ENCODE measurements at regions not wholly inside any gene's neighbourhood (a gene's known extent, or its start where the extent isn't known, plus 50 kb on each side); places are given as distances from the start of the nearest gene placed in this dataset.

DNA sequence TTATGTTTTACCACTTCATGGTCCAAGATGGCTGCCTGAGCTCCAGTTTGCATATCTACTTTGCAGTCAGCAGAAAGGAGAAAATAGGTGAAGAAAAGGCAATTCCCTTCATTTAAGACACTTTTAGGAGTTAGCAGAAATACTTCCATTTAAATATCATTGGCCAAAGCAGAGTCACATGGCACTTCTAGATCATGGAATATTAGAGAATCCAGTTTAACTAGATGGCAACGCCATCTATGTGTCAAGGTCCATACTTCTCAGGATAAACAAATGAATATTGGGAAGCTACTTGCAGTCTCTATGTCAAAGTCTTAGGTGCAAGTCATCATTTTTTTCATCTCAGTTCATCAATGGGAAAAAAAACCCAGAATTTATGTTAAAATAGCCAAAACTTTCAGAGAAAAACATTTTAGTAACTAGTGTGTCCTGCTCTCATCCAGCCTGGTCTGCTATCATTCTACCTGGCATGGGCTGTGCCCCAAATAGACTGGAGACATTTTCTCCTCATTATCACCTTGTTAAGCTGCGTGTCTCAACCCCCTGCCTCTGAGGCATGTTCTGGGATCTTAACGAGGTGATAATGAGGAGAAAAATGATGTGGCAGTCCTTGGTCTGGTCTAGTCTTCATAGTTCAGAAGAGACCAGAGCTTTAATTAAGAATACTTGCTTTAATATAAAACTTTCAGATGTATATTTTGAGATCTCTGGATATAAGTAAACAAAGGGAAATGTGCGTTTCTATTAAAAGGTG is 227.3 kb downstream of the TBX18 start:
- POLR2A ChIA-PET, result no interaction called here
- Histone ChIP-seq H3K27me3 (ENCODE audit: control insufficient read depth in 1 of 2, insufficient read depth in 2 of 2, low read length in 2 of 2) (no peaks in the 10 kb centered on the region), H3K4me1 (ENCODE audit: insufficient read depth, low read length) (no peaks in the 10 kb centered on the region), H3K36me3 (ENCODE audit: insufficient read depth, low read length) (no peaks in the 10 kb centered on the region), H3K27ac (ENCODE audit: low read depth in 1 of 2, low read length in 2 of 2) (no peak overlapping the region), H3K9me3 (ENCODE audit: control insufficient read depth in 1 of 2, insufficient read depth in 1 of 2, low read length in 2 of 2) (peaks cover 0 to 12% of the 10 kb centered on the region in 2 experiments), H3K4me3 (ENCODE audit: low read length) (no peak overlapping the region)
- intact Hi-C loops (cut with DNase I, micrococcal nuclease), result no loop called here
- no peak overlapping the region for H3K27ac Mint-ChIP-seq
- CTCF ChIA-PET, result no interaction called here
- no peaks in the 10 kb centered on the region for H3K36me3 Mint-ChIP-seq (ENCODE audit: low read depth)
- ATAC-seq (ENCODE audit: poor library complexity) (no peak), DNase-seq (no peak)
- TF ChIP-seq, protein P1, sequence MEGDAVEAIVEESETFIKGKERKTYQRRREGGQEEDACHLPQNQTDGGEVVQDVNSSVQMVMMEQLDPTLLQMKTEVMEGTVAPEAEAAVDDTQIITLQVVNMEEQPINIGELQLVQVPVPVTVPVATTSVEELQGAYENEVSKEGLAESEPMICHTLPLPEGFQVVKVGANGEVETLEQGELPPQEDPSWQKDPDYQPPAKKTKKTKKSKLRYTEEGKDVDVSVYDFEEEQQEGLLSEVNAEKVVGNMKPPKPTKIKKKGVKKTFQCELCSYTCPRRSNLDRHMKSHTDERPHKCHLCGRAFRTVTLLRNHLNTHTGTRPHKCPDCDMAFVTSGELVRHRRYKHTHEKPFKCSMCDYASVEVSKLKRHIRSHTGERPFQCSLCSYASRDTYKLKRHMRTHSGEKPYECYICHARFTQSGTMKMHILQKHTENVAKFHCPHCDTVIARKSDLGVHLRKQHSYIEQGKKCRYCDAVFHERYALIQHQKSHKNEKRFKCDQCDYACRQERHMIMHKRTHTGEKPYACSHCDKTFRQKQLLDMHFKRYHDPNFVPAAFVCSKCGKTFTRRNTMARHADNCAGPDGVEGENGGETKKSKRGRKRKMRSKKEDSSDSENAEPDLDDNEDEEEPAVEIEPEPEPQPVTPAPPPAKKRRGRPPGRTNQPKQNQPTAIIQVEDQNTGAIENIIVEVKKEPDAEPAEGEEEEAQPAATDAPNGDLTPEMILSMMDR (IDR thresholded peaks at IDR 0.05), result no peak
- no peak overlapping the region for H3K4me3 Mint-ChIP-seq
- no peaks in the 10 kb centered on the region for H3K4me1 Mint-ChIP-seq (ENCODE audit: low read depth)
- H3K9me3 Mint-ChIP-seq, result peaks cover 2% of the 10 kb centered on the region
- H3K27me3 Mint-ChIP-seq, result no peaks in the 10 kb centered on the region

DNA sequence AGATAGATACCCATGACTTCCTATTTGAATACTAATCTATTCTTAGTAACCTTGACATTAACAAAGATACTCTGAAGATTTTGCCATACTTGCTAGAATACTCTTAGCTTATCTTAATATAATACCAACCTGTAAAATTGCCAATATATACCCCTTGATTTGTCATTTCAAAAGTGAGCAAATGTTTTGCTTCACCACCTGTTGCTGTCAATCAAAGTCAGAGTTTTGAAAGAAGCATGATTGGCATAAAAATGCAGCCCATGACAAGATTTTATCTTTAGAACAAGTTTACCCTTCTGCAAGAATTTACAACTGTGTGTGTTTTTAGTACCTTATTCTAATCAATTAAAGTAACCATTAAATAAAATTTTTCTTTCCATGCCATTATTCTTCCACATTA is 236.2 kb downstream of the TBX18 start:
- H3K27ac Mint-ChIP-seq, result no peak overlapping the region
- POLR2A ChIA-PET, result no interaction called here
- intact Hi-C loops (cut with DNase I, micrococcal nuclease), result no loop called here
- no peak for DNase-seq
- H3K27me3 Mint-ChIP-seq, result peaks cover 5% of the 10 kb centered on the region
- H3K27ac ChIP-seq (ENCODE audit: low read depth in 1 of 2, low read length in 2 of 2), result no peak overlapping the region
- H3K4me1 ChIP-seq (ENCODE audit: insufficient read depth, low read length), result no peaks in the 10 kb centered on the region
- no peak overlapping the region for H3K4me3 ChIP-seq (ENCODE audit: low read length)
- no peaks in the 10 kb centered on the region for H3K36me3 Mint-ChIP-seq (ENCODE audit: low read depth)
- ATAC-seq (ENCODE audit: poor library complexity), result no peak
- TF ChIP-seq, protein P1 (IDR thresholded peaks at IDR 0.05), result no peak
- H3K4me3 Mint-ChIP-seq, result no peak overlapping the region
- H3K9me3 ChIP-seq (ENCODE audit: control insufficient read depth in 1 of 2, insufficient read depth in 1 of 2, low read length in 2 of 2), result no peaks in the 10 kb centered on the region
- CTCF ChIA-PET, result no interaction called here
- H3K27me3 ChIP-seq (ENCODE audit: control insufficient read depth in 1 of 2, insufficient read depth in 2 of 2, low read length in 2 of 2), result no peaks in the 10 kb centered on the region
- no peaks in the 10 kb centered on the region for H3K4me1 Mint-ChIP-seq (ENCODE audit: low read depth)
- H3K36me3 ChIP-seq (ENCODE audit: insufficient read depth, low read length), result no peaks in the 10 kb centered on the region
- H3K9me3 Mint-ChIP-seq, result no peaks in the 10 kb centered on the region

DNA sequence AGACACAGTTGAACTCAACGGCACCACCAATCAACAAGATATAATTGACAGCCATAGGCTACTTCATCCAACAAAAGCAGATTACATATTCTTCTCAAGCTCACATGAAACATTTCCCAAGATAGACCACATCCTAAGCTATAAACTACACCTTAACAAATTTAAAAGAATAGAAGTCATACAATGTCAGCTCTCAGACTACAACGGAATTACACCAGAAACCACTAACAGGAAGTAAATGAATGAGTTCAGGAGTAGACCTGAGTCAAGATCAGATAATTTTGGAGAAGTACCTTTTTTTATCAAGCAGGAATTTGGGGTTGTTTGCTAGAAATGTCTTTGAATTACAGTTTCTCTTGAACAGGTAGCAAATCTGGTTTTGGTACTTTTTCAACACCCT is 237.8 kb downstream of the TBX18 start:
- H3K4me1 Mint-ChIP-seq (ENCODE audit: low read depth), result no peaks in the 10 kb centered on the region
- peaks cover 5% of the 10 kb centered on the region for H3K27me3 Mint-ChIP-seq
- no peaks in the 10 kb centered on the region for H3K9me3 Mint-ChIP-seq
- Histone ChIP-seq H3K4me3 (ENCODE audit: low read length) (no peak overlapping the region), H3K27me3 (ENCODE audit: control insufficient read depth in 1 of 2, insufficient read depth in 2 of 2, low read length in 2 of 2) (no peaks in the 10 kb centered on the region), H3K27ac (ENCODE audit: low read depth in 1 of 2, low read length in 2 of 2) (no peak overlapping the region), H3K4me1 (ENCODE audit: insufficient read depth, low read length) (no peaks in the 10 kb centered on the region), H3K36me3 (ENCODE audit: insufficient read depth, low read length) (no peaks in the 10 kb centered on the region), H3K9me3 (ENCODE audit: control insufficient read depth in 1 of 2, insufficient read depth in 1 of 2, low read length in 2 of 2) (no peaks in the 10 kb centered on the region)
- intact Hi-C loops (cut with DNase I, micrococcal nuclease), result no loop called here
- ATAC-seq (ENCODE audit: poor library complexity) (no peak), DNase-seq (no peak)
- POLR2A ChIA-PET, result no interaction called here
- CTCF ChIA-PET, result no interaction called here
- H3K4me3 Mint-ChIP-seq, result no peak overlapping the region
- TF ChIP-seq, protein P1 (IDR thresholded peaks at IDR 0.05), result no peak
- no peaks in the 10 kb centered on the region for H3K36me3 Mint-ChIP-seq (ENCODE audit: low read depth)
- no peak overlapping the region for H3K27ac Mint-ChIP-seq
